GM12878 (cell line): ENCODE measurements at regions not wholly inside any gene's neighbourhood (a gene's known extent, or its start where the extent isn't known, plus 50 kb on each side); places are given as distances from the start of the nearest gene placed in this dataset.
A peak's percentile ranks its signal among the peaks of the same experiment; 100 is the strongest.
"Not testable (repeated sequence)": the region's sequence is repeated elsewhere in the genome, so short reads cannot be mapped to it uniquely, and the experiment has no call there.

Source experiments
- ATAC-seq: fragments of 200-7000 bp; cut with Tn5 transposase; 3 replicates; pipeline ENCODE4 v1.9.1; 2020; ENCODE audit warnings: mild to moderate bottlenecking, moderate library complexity
- BruUV-seq: library from RNA; stranded (reverse); fragments of 400-500 nt; replicated peaks from 2 replicates; lab custom pipeline; 2021; lab: Mats Ljungman, UMichigan
- CTCF ChIA-PET: fragments of 300-600 bp; sonication (Branson Sonifier 250); formaldehyde crosslinking; extraction: SDS; loops from one replicate; lab custom pipeline; 2021; ENCODE audit warnings: inconsistent platforms; lab: Yijun Ruan, JAX
- POLR2A ChIA-PET: fragments of 350-600 bp; formaldehyde crosslinking; extraction: SDS; loops from one replicate; lab custom pipeline; 2021; ENCODE audit warnings: inconsistent platforms; lab: Charles Lee
- RAD21 ChIA-PET: fragments of 300-600 bp; sonication (Branson Sonifier 250); formaldehyde crosslinking; loops from one replicate; lab custom pipeline; 2023; ENCODE audit warnings: antibody characterized with exemption; ENCODE audit not compliant: unreplicated experiment; lab: Charles Lee
- SMC1A ChIA-PET: fragments of 300-600 bp; sonication (Branson Sonifier 250); formaldehyde crosslinking; loops from one replicate; lab custom pipeline; 2023; ENCODE audit not compliant: unreplicated experiment, uncharacterized antibody; lab: Charles Lee
- DNase-seq: peaks from one replicate; pipeline ENCODE4 v3.0.0-alpha.2; 2011; ENCODE audit warnings: low read depth, low spot score
- FAIRE-seq: peaks from 3 replicates; lab custom pipeline; 2011; peaks lifted over from hg19 to GRCh38; lab: Jason Lieb, UNC
- H2AFZ ChIP-seq: 2 replicates; pipeline ENCODE4 v1.6.0; 2011; ENCODE audit warnings: low read depth, low read length, control low read depth; ENCODE audit not compliant: control insufficient read depth
- H3K27ac ChIP-seq: 2 replicates; pipeline ENCODE4 v1.5.1; 2011; ENCODE audit warnings: control low read depth; ENCODE audit not compliant: control insufficient read depth, insufficient read depth
- H3K27me3 ChIP-seq, 2 experiments: replicated peaks in 1 of 2; 2 replicates each; pipeline versions ENCODE4 v1.6.0 to v1.6.1; 2011; ENCODE audit warnings: low read length in 1 of 2; ENCODE audit not compliant: control insufficient read depth in 2 of 2, insufficient read depth in 2 of 2
- H3K36me3 ChIP-seq, 2 experiments: 2 replicates each; pipeline ENCODE4 v1.5.1; 2011; ENCODE audit warnings: low read length in 1 of 2; ENCODE audit not compliant: control insufficient read depth in 2 of 2, insufficient read depth in 2 of 2
- H3K4me1 ChIP-seq: 2 replicates; pipeline ENCODE4 v1.6.1; 2011; ENCODE audit warnings: mild to moderate bottlenecking, low read length, moderate library complexity, mixed read lengths; ENCODE audit not compliant: control insufficient read depth, insufficient read depth
- H3K4me2 ChIP-seq: 2 replicates; pipeline ENCODE4 v1.6.0; 2011; ENCODE audit warnings: control low read depth; ENCODE audit not compliant: control insufficient read depth, insufficient read depth
- H3K4me3 ChIP-seq: fragments of 200-600 bp; sonication (generic); 2 replicates; pipeline ENCODE4 v1.5.1; 2016
- H3K79me2 ChIP-seq: 2 replicates; pipeline ENCODE4 v1.6.0; 2011; ENCODE audit warnings: low read length; ENCODE audit not compliant: control insufficient read depth, insufficient read depth
- H3K9ac ChIP-seq: 2 replicates; pipeline ENCODE4 v1.8.0; 2011; ENCODE audit warnings: low read length, control low read depth, mixed read lengths; ENCODE audit not compliant: control insufficient read depth, insufficient read depth
- H3K9me3 ChIP-seq: replicated peaks from 3 replicates; pipeline ENCODE4 v1.5.1; 2011; ENCODE audit warnings: mild to moderate bottlenecking, low read length; ENCODE audit not compliant: control insufficient read depth, insufficient read depth
- H4K20me1 ChIP-seq: 2 replicates; pipeline ENCODE4 v1.6.0; 2011; ENCODE audit not compliant: control insufficient read depth, insufficient read depth
- WGBS: methylation state at CpG from one replicate; pipeline ENCODE4 v1.1.6; 2016; ENCODE audit warnings: low lambda C conversion rate; ENCODE audit not compliant: insufficient replicate concordance, insufficient coverage; ENCODE audit errors: missing lambda C conversion rate; 5-methylcytosine and 5-hydroxymethylcytosine counted together
- in situ Hi-C: fragments of 300-500 bp; cut with MboI; formaldehyde crosslinking; loops from 9 replicates; pipeline ENCODE4 v1.14.3; 2018; ENCODE audit warnings: mixed read lengths
- intact Hi-C: fragments of 100-400 bp; cut with micrococcal nuclease; formaldehyde crosslinking; loops from one replicate; pipeline ENCODE4 v1.14.2; 2022; ENCODE audit not compliant: unreplicated experiment

GRCh38 chr21:8455279-8456128 lies 2065.9 kb upstream of the TPTE start:
- DNase-seq, H4K20me1 ChIP-seq, H3K9ac ChIP-seq, H3K27me3 ChIP-seq, H3K4me3 ChIP-seq, intact Hi-C loops, CTCF ChIA-PET, RAD21 ChIA-PET, BruUV-seq, H2AFZ ChIP-seq, H3K36me3 ChIP-seq, H3K27ac ChIP-seq, H3K79me2 ChIP-seq, FAIRE-seq, H3K4me2 ChIP-seq, H3K9me3 ChIP-seq, POLR2A ChIA-PET, H3K4me1 ChIP-seq, in situ Hi-C loops, SMC1A ChIA-PET: not testable (repeated sequence)
- no CpG with 5 or more reads among the region's 6 CpGs for WGBS
- peak; percentile 24; the same call in 2 of the 3 replicates for ATAC-seq

- POLR2A ChIA-PET, CTCF ChIA-PET, FAIRE-seq, H3K9ac ChIP-seq, H2AFZ ChIP-seq, H3K27ac ChIP-seq, intact Hi-C loops, H3K36me3 ChIP-seq, DNase-seq, H3K79me2 ChIP-seq, RAD21 ChIA-PET, H3K4me1 ChIP-seq, H3K4me3 ChIP-seq, H4K20me1 ChIP-seq, H3K27me3 ChIP-seq, BruUV-seq, H3K4me2 ChIP-seq, in situ Hi-C loops, SMC1A ChIA-PET, H3K9me3 ChIP-seq: not testable (repeated sequence)
- peak; percentile 78 for ATAC-seq
- no CpG with 5 or more reads among the region's 3 CpGs for WGBS
Measured at GRCh38 chr21:8464403-8465152, 2056.8 kb upstream of the TPTE start.

GRCh38 chr21:8466642-8467041 lies 2054.7 kb upstream of the TPTE start:
- H4K20me1 ChIP-seq, POLR2A ChIA-PET, H3K9me3 ChIP-seq, RAD21 ChIA-PET, CTCF ChIA-PET, intact Hi-C loops, H3K4me2 ChIP-seq, SMC1A ChIA-PET, H3K4me1 ChIP-seq, H3K36me3 ChIP-seq, H2AFZ ChIP-seq, in situ Hi-C loops, BruUV-seq, H3K4me3 ChIP-seq, FAIRE-seq, H3K79me2 ChIP-seq, DNase-seq, ATAC-seq, H3K27me3 ChIP-seq, H3K27ac ChIP-seq, H3K9ac ChIP-seq: not testable (repeated sequence)
- 14% methylated on average over 2 of the region's 10 CpGs for WGBS
